ENCODE measurements at regions not wholly inside any gene's neighbourhood (a gene's known extent, or its start where the extent isn't known, plus 50 kb on each side); places are given as distances from the start of the nearest gene placed in this dataset.

DNA sequence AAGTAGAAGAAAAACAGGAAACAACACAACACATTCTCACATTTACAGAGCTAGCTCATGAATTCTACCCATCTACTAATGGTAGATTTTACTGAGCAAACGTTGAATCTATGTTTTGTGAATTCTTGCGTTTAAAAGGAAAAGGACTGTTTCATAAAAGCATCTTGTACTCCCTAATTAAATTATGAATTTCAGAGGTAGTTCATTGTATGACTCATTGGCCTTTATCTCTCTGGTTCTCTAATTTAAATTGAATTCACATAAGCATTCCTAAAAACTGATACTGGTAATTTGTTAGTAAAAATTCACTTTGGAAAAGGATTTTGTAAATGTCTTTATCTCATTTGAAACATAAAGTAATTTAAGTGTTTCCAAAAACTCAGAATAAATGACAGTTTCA is 687.3 kb downstream of the BRINP3 start:
- Histone ChIP-seq H3F3A (ENCODE audit: insufficient read depth, low read length, poor library complexity, severe bottlenecking) (no peaks in the 10 kb centered on the region), H2AFZ (ENCODE audit: low read depth, low read length) (no peak overlapping the region), H3K36me3 (ENCODE audit: insufficient read depth, low read length) (no peaks in the 10 kb centered on the region), H3K9ac (ENCODE audit: low read length) (no peak overlapping the region), H3K79me2 (replicated peaks; ENCODE audit: insufficient read depth, low read length) (no peaks in the 10 kb centered on the region), H3K9me3 (ENCODE audit: low read length) (no peaks in the 10 kb centered on the region), H3K27me3 (ENCODE audit: insufficient read depth, low read depth, low read length) (no peaks in the 10 kb centered on the region), H3K4me2 (ENCODE audit: low read length) (no peak overlapping the region), H4K20me1 (ENCODE audit: insufficient read depth) (no peaks in the 10 kb centered on the region), H3K27ac (ENCODE audit: low read length) (no peak overlapping the region), H3K9me2 (ENCODE audit: insufficient read depth, low read length) (no peaks in the 10 kb centered on the region), H3K4me3 (ENCODE audit: low read length) (no peak overlapping the region)
- TF ChIP-seq CTCF (IDR thresholded peaks at IDR 0.05; ENCODE audit: poor library complexity, severe bottlenecking) (no peak), SMC3 (conservative IDR thresholded peaks at IDR 0.05; ENCODE audit: poor library complexity) (no peak), EZH2 (IDR thresholded peaks at IDR 0.05; ENCODE audit: borderline replicate concordance, insufficient read depth, low read length, poor library complexity, severe bottlenecking) (no peak), RAD21 (conservative IDR thresholded peaks at IDR 0.05) (no peak), TAF1 (IDR thresholded peaks at IDR 0.05; ENCODE audit: low read depth) (no peak), EP300 (conservative IDR thresholded peaks at IDR 0.05; ENCODE audit: poor library complexity, severe bottlenecking) (no peak), MXI1 (conservative IDR thresholded peaks at IDR 0.05; ENCODE audit: poor library complexity, severe bottlenecking) (no peak), POLR2AphosphoS5 (IDR thresholded peaks at IDR 0.05) (no peak)
- TF ChIP-seq, protein P1, sequence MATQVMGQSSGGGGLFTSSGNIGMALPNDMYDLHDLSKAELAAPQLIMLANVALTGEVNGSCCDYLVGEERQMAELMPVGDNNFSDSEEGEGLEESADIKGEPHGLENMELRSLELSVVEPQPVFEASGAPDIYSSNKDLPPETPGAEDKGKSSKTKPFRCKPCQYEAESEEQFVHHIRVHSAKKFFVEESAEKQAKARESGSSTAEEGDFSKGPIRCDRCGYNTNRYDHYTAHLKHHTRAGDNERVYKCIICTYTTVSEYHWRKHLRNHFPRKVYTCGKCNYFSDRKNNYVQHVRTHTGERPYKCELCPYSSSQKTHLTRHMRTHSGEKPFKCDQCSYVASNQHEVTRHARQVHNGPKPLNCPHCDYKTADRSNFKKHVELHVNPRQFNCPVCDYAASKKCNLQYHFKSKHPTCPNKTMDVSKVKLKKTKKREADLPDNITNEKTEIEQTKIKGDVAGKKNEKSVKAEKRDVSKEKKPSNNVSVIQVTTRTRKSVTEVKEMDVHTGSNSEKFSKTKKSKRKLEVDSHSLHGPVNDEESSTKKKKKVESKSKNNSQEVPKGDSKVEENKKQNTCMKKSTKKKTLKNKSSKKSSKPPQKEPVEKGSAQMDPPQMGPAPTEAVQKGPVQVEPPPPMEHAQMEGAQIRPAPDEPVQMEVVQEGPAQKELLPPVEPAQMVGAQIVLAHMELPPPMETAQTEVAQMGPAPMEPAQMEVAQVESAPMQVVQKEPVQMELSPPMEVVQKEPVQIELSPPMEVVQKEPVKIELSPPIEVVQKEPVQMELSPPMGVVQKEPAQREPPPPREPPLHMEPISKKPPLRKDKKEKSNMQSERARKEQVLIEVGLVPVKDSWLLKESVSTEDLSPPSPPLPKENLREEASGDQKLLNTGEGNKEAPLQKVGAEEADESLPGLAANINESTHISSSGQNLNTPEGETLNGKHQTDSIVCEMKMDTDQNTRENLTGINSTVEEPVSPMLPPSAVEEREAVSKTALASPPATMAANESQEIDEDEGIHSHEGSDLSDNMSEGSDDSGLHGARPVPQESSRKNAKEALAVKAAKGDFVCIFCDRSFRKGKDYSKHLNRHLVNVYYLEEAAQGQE (IDR thresholded peaks at IDR 0.05; ENCODE audit: borderline replicate concordance): no peak

- Histone ChIP-seq H4K20me1 (ENCODE audit: insufficient read depth) (no peaks in the 10 kb centered on the region), H3F3A (ENCODE audit: insufficient read depth, low read length, poor library complexity, severe bottlenecking) (no peaks in the 10 kb centered on the region), H3K27me3 (ENCODE audit: insufficient read depth, low read depth, low read length) (no peaks in the 10 kb centered on the region), H3K4me3 (ENCODE audit: low read length) (no peak overlapping the region), H3K9ac (ENCODE audit: low read length) (no peak overlapping the region), H2AFZ (ENCODE audit: low read depth, low read length) (no peak overlapping the region), H3K36me3 (ENCODE audit: insufficient read depth, low read length) (no peaks in the 10 kb centered on the region), H3K79me2 (replicated peaks; ENCODE audit: insufficient read depth, low read length) (no peaks in the 10 kb centered on the region), H3K9me2 (ENCODE audit: insufficient read depth, low read length) (no peaks in the 10 kb centered on the region), H3K27ac (ENCODE audit: low read length) (no peak overlapping the region), H3K9me3 (ENCODE audit: low read length) (no peaks in the 10 kb centered on the region), H3K4me2 (ENCODE audit: low read length) (no peak overlapping the region)
- no peak for TF ChIP-seq SMC3 (conservative IDR thresholded peaks at IDR 0.05; ENCODE audit: poor library complexity)
- no peak for TF ChIP-seq CTCF (IDR thresholded peaks at IDR 0.05; ENCODE audit: poor library complexity, severe bottlenecking)
- no peak for TF ChIP-seq MXI1 (conservative IDR thresholded peaks at IDR 0.05; ENCODE audit: poor library complexity, severe bottlenecking)
- no peak for TF ChIP-seq TAF1 (IDR thresholded peaks at IDR 0.05; ENCODE audit: low read depth)
- no peak for TF ChIP-seq EP300 (conservative IDR thresholded peaks at IDR 0.05; ENCODE audit: poor library complexity, severe bottlenecking)
- no peak for TF ChIP-seq RAD21 (conservative IDR thresholded peaks at IDR 0.05)
- TF ChIP-seq, protein P1 (IDR thresholded peaks at IDR 0.05; ENCODE audit: borderline replicate concordance): no peak
- no peak for TF ChIP-seq POLR2AphosphoS5 (IDR thresholded peaks at IDR 0.05)
- no peak for TF ChIP-seq EZH2 (IDR thresholded peaks at IDR 0.05; ENCODE audit: borderline replicate concordance, insufficient read depth, low read length, poor library complexity, severe bottlenecking)
These were observed 674.3 kb downstream of the BRINP3 start for GRCh38 chr1:189803364-189803763.
